ENCODE measurements at regions not wholly inside any gene's neighbourhood (a gene's known extent, or its start where the extent isn't known, plus 50 kb on each side); places are given as distances from the start of the nearest gene placed in this dataset.

GRCh38 chr4:30172416-30172815 lies 547.8 kb upstream of the PCDH7 start:
- TF ChIP-seq EP300 (IDR thresholded peaks at IDR 0.05) = no peak
- TF ChIP-seq POLR2A (IDR thresholded peaks at IDR 0.05) = no peak
- no peak for TF ChIP-seq CTCF (IDR thresholded peaks at IDR 0.05)
- no peaks in the 10 kb centered on the region for H3K4me1 ChIP-seq (ENCODE audit: insufficient read depth)
- no peaks in the 10 kb centered on the region for H3K36me3 ChIP-seq
- no peak for DNase-seq
- no peak overlapping the region for H3K4me3 ChIP-seq
- intact Hi-C loops (cut with DNase I) = no loop called here
- no peak overlapping the region for H3K27ac ChIP-seq
- no peaks in the 10 kb centered on the region for H3K9me3 ChIP-seq
- no peaks in the 10 kb centered on the region for H3K27me3 ChIP-seq

- H3K9me3 ChIP-seq = no peaks in the 10 kb centered on the region
- H3K4me1 ChIP-seq (ENCODE audit: insufficient read depth) = no peaks in the 10 kb centered on the region
- TF ChIP-seq EP300 (IDR thresholded peaks at IDR 0.05) = no peak
- TF ChIP-seq CTCF (IDR thresholded peaks at IDR 0.05) = no peak
- no peak for TF ChIP-seq POLR2A (IDR thresholded peaks at IDR 0.05)
- peaks cover 3% of the 10 kb centered on the region for H3K27me3 ChIP-seq
- DNase-seq = no peak
- H3K4me3 ChIP-seq = no peak overlapping the region
- no peak overlapping the region for H3K27ac ChIP-seq
- 86 to 88% (median 87%) methylated on average over 4 of the region's 4 CpGs for WGBS, 3 donors
- H3K36me3 ChIP-seq = no peaks in the 10 kb centered on the region
- intact Hi-C loops (cut with DNase I) = no loop called here
Measured at GRCh38 chr4:30181512-30181911, 538.7 kb upstream of the PCDH7 start.

- no peak for DNase-seq
- no peak for TF ChIP-seq EP300 (IDR thresholded peaks at IDR 0.05)
- TF ChIP-seq CTCF (IDR thresholded peaks at IDR 0.05) = no peak
- no peak for TF ChIP-seq POLR2A (IDR thresholded peaks at IDR 0.05)
- Histone ChIP-seq H3K36me3 (no peaks in the 10 kb centered on the region), H3K27me3 (peaks cover 3% of the 10 kb centered on the region), H3K4me3 (no peak overlapping the region), H3K9me3 (no peaks in the 10 kb centered on the region), H3K27ac (no peak overlapping the region), H3K4me1 (ENCODE audit: insufficient read depth) (no peaks in the 10 kb centered on the region)
- intact Hi-C loops (cut with DNase I) = no loop called here
- 56 to 83% (median 60%) methylated on average over 2 of the region's 2 CpGs for WGBS, 3 donors
Measured at GRCh38 chr4:30181918-30182317, 538.3 kb upstream of the PCDH7 start.

GRCh38 chr4:30182786-30183185 lies 537.4 kb upstream of the PCDH7 start:
- no peak for DNase-seq
- Histone ChIP-seq H3K27me3 (peaks cover 3% of the 10 kb centered on the region), H3K9me3 (no peaks in the 10 kb centered on the region), H3K36me3 (no peaks in the 10 kb centered on the region), H3K27ac (no peak overlapping the region), H3K4me3 (no peak overlapping the region), H3K4me1 (ENCODE audit: insufficient read depth) (no peaks in the 10 kb centered on the region)
- WGBS, 3 donors = 91 to 98% (median 92%) methylated on average over 2 of the region's 2 CpGs
- intact Hi-C loops (cut with DNase I) = no loop called here
- TF ChIP-seq CTCF (IDR thresholded peaks at IDR 0.05) (no peak), EP300 (IDR thresholded peaks at IDR 0.05) (no peak), POLR2A (IDR thresholded peaks at IDR 0.05) (no peak)

GRCh38 chr4:30191902-30192301 lies 528.3 kb upstream of the PCDH7 start:
- no peak for DNase-seq
- H3K27ac ChIP-seq = no peak overlapping the region

More at GRCh38 chr4:30191902-30192301, 528.3 kb upstream of the PCDH7 start:
- Histone ChIP-seq H3K9me3 (no peaks in the 10 kb centered on the region), H3K4me1 (ENCODE audit: insufficient read depth) (no peaks in the 10 kb centered on the region), H3K4me3 (no peak overlapping the region), H3K36me3 (no peaks in the 10 kb centered on the region), H3K27me3 (no peaks in the 10 kb centered on the region)
- no peak for TF ChIP-seq POLR2A (IDR thresholded peaks at IDR 0.05)
- TF ChIP-seq CTCF (IDR thresholded peaks at IDR 0.05) = no peak
- no peak for TF ChIP-seq EP300 (IDR thresholded peaks at IDR 0.05)
- intact Hi-C loops (cut with DNase I) = no loop called here
